ENCODE measurements at regions not wholly inside any gene's neighbourhood (a gene's known extent, or its start where the extent isn't known, plus 50 kb on each side); places are given as distances from the start of the nearest gene placed in this dataset.
"Not testable (repeated sequence)": the region's sequence is repeated elsewhere in the genome, so short reads cannot be mapped to it uniquely, and the experiment has no call there.

GRCh38 chr5:112522891-112523673 lies 104.0 kb upstream of the EPB41L4A start:
- Mint-ChIP-seq H3K4me1 (peaks cover 24% of the 10 kb centered on the region), H3K27me3 (peaks cover 17% of the 10 kb centered on the region), H3K9me3 (peaks cover 10% of the 10 kb centered on the region)
- DNase-seq; H3K4me3 Mint-ChIP-seq; H3K36me3 Mint-ChIP-seq (ENCODE audit: low read depth); H3K27ac Mint-ChIP-seq; intact Hi-C loops (cut with micrococcal nuclease): not testable (repeated sequence)

GRCh38 chr5:112523674-112524263 lies 104.7 kb upstream of the EPB41L4A start:
- intact Hi-C loops (cut with micrococcal nuclease); H3K4me3 Mint-ChIP-seq; DNase-seq; H3K27ac Mint-ChIP-seq; H3K36me3 Mint-ChIP-seq (ENCODE audit: low read depth); H3K9me3 Mint-ChIP-seq: not testable (repeated sequence)
- Mint-ChIP-seq H3K27me3 (peaks cover 13% of the 10 kb centered on the region), H3K4me1 (peaks cover 24% of the 10 kb centered on the region)

- Mint-ChIP-seq H3K27ac (no peak overlapping the region), H3K4me3 (no peak overlapping the region), H3K27me3 (peaks cover 6% of the 10 kb centered on the region), H3K4me1 (peaks cover 19% of the 10 kb centered on the region), H3K36me3 (ENCODE audit: low read depth) (no peaks in the 10 kb centered on the region), H3K9me3 (peaks cover 4% of the 10 kb centered on the region)
- intact Hi-C loops (cut with micrococcal nuclease) = no loop called here
- no peak for DNase-seq
These were observed 106.1 kb upstream of the EPB41L4A start for GRCh38 chr5:112525217-112525616.

- Mint-ChIP-seq H3K36me3 (ENCODE audit: low read depth) (no peaks in the 10 kb centered on the region), H3K9me3 (no peaks in the 10 kb centered on the region), H3K4me3 (no peak overlapping the region), H3K27me3 (peaks cover under 1% of the 10 kb centered on the region), H3K27ac (no peak overlapping the region), H3K4me1 (no peaks in the 10 kb centered on the region)
- intact Hi-C loops (cut with micrococcal nuclease) = no loop called here
- DNase-seq = no peak
These were observed 109.9 kb upstream of the EPB41L4A start for GRCh38 chr5:112528928-112529327.

- intact Hi-C loops (cut with micrococcal nuclease) = no loop called here
- Mint-ChIP-seq H3K27ac (no peak overlapping the region), H3K36me3 (ENCODE audit: low read depth) (no peaks in the 10 kb centered on the region), H3K4me3 (no peak overlapping the region), H3K9me3 (no peaks in the 10 kb centered on the region), H3K27me3 (peaks cover 7% of the 10 kb centered on the region), H3K4me1 (no peaks in the 10 kb centered on the region)
- no peak for DNase-seq
These were observed 110.4 kb upstream of the EPB41L4A start for GRCh38 chr5:112529525-112529924.

- Mint-ChIP-seq H3K36me3 (ENCODE audit: low read depth) (no peaks in the 10 kb centered on the region), H3K4me1 (no peaks in the 10 kb centered on the region), H3K4me3 (no peak overlapping the region), H3K27me3 (peaks cover 12% of the 10 kb centered on the region), H3K9me3 (no peaks in the 10 kb centered on the region), H3K27ac (no peak overlapping the region)
- intact Hi-C loops (cut with micrococcal nuclease) = no loop called here
- DNase-seq = no peak
These were observed 113.7 kb upstream of the EPB41L4A start for GRCh38 chr5:112532654-112533360.

GRCh38 chr5:112533362-112533761 lies 114.3 kb upstream of the EPB41L4A start:
- no peak for DNase-seq
- intact Hi-C loops (cut with micrococcal nuclease) = no loop called here
- Mint-ChIP-seq H3K27ac (no peak overlapping the region), H3K4me1 (no peaks in the 10 kb centered on the region), H3K9me3 (no peaks in the 10 kb centered on the region), H3K4me3 (no peak overlapping the region), H3K27me3 (peaks cover 12% of the 10 kb centered on the region), H3K36me3 (ENCODE audit: low read depth) (no peaks in the 10 kb centered on the region)

- Mint-ChIP-seq H3K4me1 (no peaks in the 10 kb centered on the region), H3K36me3 (ENCODE audit: low read depth) (no peaks in the 10 kb centered on the region), H3K27ac (no peak overlapping the region), H3K4me3 (no peak overlapping the region), H3K9me3 (no peaks in the 10 kb centered on the region), H3K27me3 (peaks cover 14% of the 10 kb centered on the region)
- no peak for DNase-seq
- intact Hi-C loops (cut with micrococcal nuclease) = no loop called here
These were observed 115.0 kb upstream of the EPB41L4A start for GRCh38 chr5:112534067-112534583.

GRCh38 chr5:112534611-112535255 lies 115.7 kb upstream of the EPB41L4A start:
- DNase-seq = no peak
- no peak overlapping the region for H3K4me3 Mint-ChIP-seq
- no peaks in the 10 kb centered on the region for H3K36me3 Mint-ChIP-seq (ENCODE audit: low read depth)
- no peak overlapping the region for H3K27ac Mint-ChIP-seq
- no peaks in the 10 kb centered on the region for H3K4me1 Mint-ChIP-seq
- peaks cover 16% of the 10 kb centered on the region for H3K27me3 Mint-ChIP-seq
- H3K9me3 Mint-ChIP-seq = no peaks in the 10 kb centered on the region
- intact Hi-C loops (cut with micrococcal nuclease) = no loop called here

- no peaks in the 10 kb centered on the region for H3K36me3 Mint-ChIP-seq (ENCODE audit: low read depth)
- intact Hi-C loops (cut with micrococcal nuclease) = no loop called here
- no peak overlapping the region for H3K4me3 Mint-ChIP-seq
- H3K4me1 Mint-ChIP-seq = no peaks in the 10 kb centered on the region
- H3K27me3 Mint-ChIP-seq = peaks cover 17% of the 10 kb centered on the region
- DNase-seq = no peak
- no peak overlapping the region for H3K27ac Mint-ChIP-seq
- H3K9me3 Mint-ChIP-seq = no peaks in the 10 kb centered on the region
These were observed 116.3 kb upstream of the EPB41L4A start for GRCh38 chr5:112535356-112535755.

GRCh38 chr5:112544558-112544957 lies 125.5 kb upstream of the EPB41L4A start:
- H3K4me1 Mint-ChIP-seq; H3K4me3 Mint-ChIP-seq; H3K36me3 Mint-ChIP-seq (ENCODE audit: low read depth); intact Hi-C loops (cut with micrococcal nuclease); H3K9me3 Mint-ChIP-seq; H3K27ac Mint-ChIP-seq; DNase-seq: not testable (repeated sequence)
- peaks cover 30% of the 10 kb centered on the region for H3K27me3 Mint-ChIP-seq

- Mint-ChIP-seq H3K4me3 (no peak overlapping the region), H3K9me3 (peaks cover 7% of the 10 kb centered on the region), H3K36me3 (ENCODE audit: low read depth) (no peaks in the 10 kb centered on the region), H3K4me1 (peaks cover 2% of the 10 kb centered on the region), H3K27me3 (peaks cover 36% of the 10 kb centered on the region), H3K27ac (no peak overlapping the region)
- no peak for DNase-seq
- intact Hi-C loops (cut with micrococcal nuclease) = no loop called here
These were observed 128.0 kb upstream of the EPB41L4A start for GRCh38 chr5:112546946-112547592.

GRCh38 chr5:112548246-112548881 lies 129.3 kb upstream of the EPB41L4A start:
- intact Hi-C loops (cut with micrococcal nuclease) = no loop called here
- Mint-ChIP-seq H3K9me3 (peaks cover 7% of the 10 kb centered on the region), H3K4me1 (peaks cover 2% of the 10 kb centered on the region), H3K4me3 (no peak overlapping the region), H3K27me3 (peaks cover 29% of the 10 kb centered on the region), H3K27ac (no peak overlapping the region), H3K36me3 (ENCODE audit: low read depth) (no peaks in the 10 kb centered on the region)
- no peak for DNase-seq
